ENCODE measurements at regions not wholly inside any gene's neighbourhood (a gene's known extent, or its start where the extent isn't known, plus 50 kb on each side); places are given as distances from the start of the nearest gene placed in this dataset.

- in situ Hi-C loops (cut with HindIII; ENCODE audit: low sequenced_read_pairs) = no loop called here
Measured at GRCh38 chr3:82054849-82055248, 293.4 kb upstream of the GBE1 start.

- in situ Hi-C loops (cut with HindIII; ENCODE audit: low sequenced_read_pairs) = no loop called here
Measured at GRCh38 chr3:82053236-82053635, 291.8 kb upstream of the GBE1 start.

GRCh38 chr3:82050382-82050781 lies 288.9 kb upstream of the GBE1 start:
- in situ Hi-C loops (cut with HindIII; ENCODE audit: low sequenced_read_pairs) = no loop called here

- in situ Hi-C loops (cut with HindIII; ENCODE audit: low sequenced_read_pairs) = no loop called here
Measured at GRCh38 chr3:82048711-82049110, 287.3 kb upstream of the GBE1 start.

- in situ Hi-C loops (cut with HindIII; ENCODE audit: low sequenced_read_pairs) = no loop called here
Measured at GRCh38 chr3:82044930-82045705, 283.7 kb upstream of the GBE1 start.

- in situ Hi-C loops (cut with HindIII; ENCODE audit: low sequenced_read_pairs) = no loop called here
Measured at GRCh38 chr3:82038556-82038955, 277.1 kb upstream of the GBE1 start.

- in situ Hi-C loops (cut with HindIII; ENCODE audit: low sequenced_read_pairs) = no loop called here
Measured at GRCh38 chr3:82033186-82033585, 271.7 kb upstream of the GBE1 start.

GRCh38 chr3:82031596-82031995 lies 270.2 kb upstream of the GBE1 start:
- in situ Hi-C loops (cut with HindIII; ENCODE audit: low sequenced_read_pairs) = no loop called here

GRCh38 chr3:82030916-82031315 lies 269.5 kb upstream of the GBE1 start:
- in situ Hi-C loops (cut with HindIII; ENCODE audit: low sequenced_read_pairs) = no loop called here

GRCh38 chr3:82022836-82023235 lies 261.4 kb upstream of the GBE1 start:
- in situ Hi-C loops (cut with HindIII; ENCODE audit: low sequenced_read_pairs) = no loop called here

GRCh38 chr3:82020282-82020681 lies 258.8 kb upstream of the GBE1 start:
- in situ Hi-C loops (cut with HindIII; ENCODE audit: low sequenced_read_pairs) = no loop called here

- in situ Hi-C loops (cut with HindIII; ENCODE audit: low sequenced_read_pairs) = no loop called here
Measured at GRCh38 chr3:82015241-82015640, 253.8 kb upstream of the GBE1 start.

GRCh38 chr3:82012775-82013174 lies 251.3 kb upstream of the GBE1 start:
- in situ Hi-C loops (cut with HindIII; ENCODE audit: low sequenced_read_pairs) = no loop called here

GRCh38 chr3:82011336-82011735 lies 249.9 kb upstream of the GBE1 start:
- in situ Hi-C loops (cut with HindIII; ENCODE audit: low sequenced_read_pairs) = no loop called here

GRCh38 chr3:82005266-82005665 lies 243.8 kb upstream of the GBE1 start:
- in situ Hi-C loops (cut with HindIII; ENCODE audit: low sequenced_read_pairs) = no loop called here

GRCh38 chr3:82004266-82004665 lies 242.8 kb upstream of the GBE1 start:
- in situ Hi-C loops (cut with HindIII; ENCODE audit: low sequenced_read_pairs) = no loop called here

GRCh38 chr3:82002986-82003642 lies 241.7 kb upstream of the GBE1 start:
- in situ Hi-C loops (cut with HindIII; ENCODE audit: low sequenced_read_pairs) = no loop called here

GRCh38 chr3:82002491-82002890 lies 241.0 kb upstream of the GBE1 start:
- in situ Hi-C loops (cut with HindIII; ENCODE audit: low sequenced_read_pairs) = no loop called here

- in situ Hi-C loops (cut with HindIII; ENCODE audit: low sequenced_read_pairs) = no loop called here
Measured at GRCh38 chr3:82001276-82001923, 240.0 kb upstream of the GBE1 start.

- in situ Hi-C loops (cut with HindIII; ENCODE audit: low sequenced_read_pairs) = no loop called here
Measured at GRCh38 chr3:82000773-82001172, 239.3 kb upstream of the GBE1 start.

GRCh38 chr3:82000350-82000749 lies 238.9 kb upstream of the GBE1 start:
- in situ Hi-C loops (cut with HindIII; ENCODE audit: low sequenced_read_pairs) = no loop called here

- in situ Hi-C loops (cut with HindIII; ENCODE audit: low sequenced_read_pairs) = no loop called here
Measured at GRCh38 chr3:81998907-81999306, 237.5 kb upstream of the GBE1 start.

All from DLD1 (cell line).